ENCODE measurements at regions not wholly inside any gene's neighbourhood (a gene's known extent, or its start where the extent isn't known, plus 50 kb on each side); places are given as distances from the start of the nearest gene placed in this dataset.

DNA sequence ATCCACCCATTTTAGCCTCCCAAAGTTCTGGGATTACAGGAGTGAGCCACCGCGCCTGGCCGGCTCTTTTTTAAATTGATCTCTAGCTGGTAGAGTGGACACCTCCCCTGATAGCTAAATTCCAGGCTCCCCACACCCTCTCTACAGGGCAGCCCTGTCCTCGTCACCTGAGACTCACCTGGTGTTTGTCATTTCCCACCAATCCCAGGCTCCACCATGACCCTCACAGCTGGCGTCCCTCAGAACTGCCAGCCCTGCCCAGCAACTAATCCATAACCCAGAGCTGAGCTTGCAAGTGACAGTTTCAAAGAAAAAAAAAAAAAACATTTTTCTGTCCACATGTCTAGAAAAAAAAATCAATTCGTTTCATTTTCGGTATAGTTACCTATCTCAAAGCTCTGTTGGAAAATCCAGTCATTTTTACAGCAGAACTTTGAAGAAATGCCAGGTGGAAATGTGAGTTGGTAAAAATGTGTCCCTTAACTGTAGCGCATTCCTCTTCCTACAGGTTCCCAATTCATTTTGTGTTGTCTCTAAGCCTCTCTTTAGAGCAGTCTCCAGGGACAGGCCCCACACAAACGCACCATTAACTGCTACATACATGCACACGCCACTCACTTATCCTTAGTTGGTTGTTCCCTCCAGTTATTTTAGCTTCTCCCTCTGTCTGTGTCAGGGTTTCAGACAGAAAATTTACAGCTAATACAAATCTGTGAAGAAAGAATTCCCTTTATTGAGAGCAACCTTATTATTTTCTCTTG is 294.7 kb downstream of the FBXO15 start:
- DNase-seq (ENCODE audit: low read depth), result no peak

DNA sequence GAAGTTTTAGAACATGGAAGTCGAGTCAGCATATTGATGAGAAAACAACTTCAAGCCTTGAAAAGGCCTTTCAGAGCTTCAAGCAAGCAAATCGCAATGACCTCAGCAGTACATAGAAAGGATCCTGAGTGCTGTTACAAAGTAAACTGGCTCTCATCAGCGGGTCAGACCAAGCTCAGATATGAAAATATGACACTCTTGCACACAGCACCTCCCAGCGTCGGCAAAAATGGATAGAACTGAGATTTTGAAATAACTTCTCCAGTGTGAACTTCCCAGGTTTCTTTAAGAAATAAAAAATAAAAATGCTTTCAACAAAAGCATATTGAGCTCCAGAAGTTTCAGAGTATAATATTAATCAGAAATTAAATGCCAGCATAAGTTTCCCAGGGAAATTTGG is 296.9 kb downstream of the FBXO15 start:
- DNase-seq (ENCODE audit: low read depth), result no peak

DNA sequence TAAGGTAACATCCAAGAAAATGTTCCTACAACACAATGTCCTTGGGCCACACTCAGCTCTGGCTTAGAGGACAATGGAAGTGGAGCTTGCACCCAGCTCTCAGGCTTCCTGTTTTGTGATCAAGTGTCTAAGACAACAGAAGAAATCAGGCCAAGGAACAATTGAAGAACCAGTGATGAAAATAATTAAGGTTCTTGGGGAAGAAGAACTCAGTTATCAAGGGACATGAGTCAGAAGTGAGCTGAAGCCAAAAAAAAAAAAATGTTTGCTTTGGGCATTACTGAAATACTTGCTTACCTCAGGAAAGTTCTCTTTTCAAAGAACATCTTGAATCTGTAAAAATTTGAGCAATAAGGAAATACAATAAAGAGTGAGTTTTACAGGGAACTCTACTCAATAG is 299.0 kb downstream of the FBXO15 start:
- DNase-seq (ENCODE audit: low read depth), result peak; percentile 91

DNA sequence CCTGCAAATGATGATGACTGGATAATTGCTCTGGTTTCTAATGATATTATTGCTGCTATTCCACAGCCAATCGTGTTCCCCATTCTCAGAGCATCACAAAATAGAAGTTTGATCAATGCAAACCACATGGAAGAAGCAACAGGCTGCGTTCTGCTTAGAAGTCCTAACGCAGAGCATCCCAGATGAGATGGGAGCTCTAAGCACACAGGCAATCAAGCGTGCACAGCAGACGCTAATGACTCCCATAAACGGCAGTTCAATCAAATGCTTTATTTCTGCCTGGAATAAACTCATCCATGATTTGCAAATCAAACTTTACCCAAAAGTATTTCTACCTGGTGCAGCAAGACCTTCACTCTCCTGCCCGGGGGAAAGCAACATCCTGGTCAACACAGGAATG is 304.2 kb downstream of the FBXO15 start:
- DNase-seq (ENCODE audit: low read depth), result no peak

DNA sequence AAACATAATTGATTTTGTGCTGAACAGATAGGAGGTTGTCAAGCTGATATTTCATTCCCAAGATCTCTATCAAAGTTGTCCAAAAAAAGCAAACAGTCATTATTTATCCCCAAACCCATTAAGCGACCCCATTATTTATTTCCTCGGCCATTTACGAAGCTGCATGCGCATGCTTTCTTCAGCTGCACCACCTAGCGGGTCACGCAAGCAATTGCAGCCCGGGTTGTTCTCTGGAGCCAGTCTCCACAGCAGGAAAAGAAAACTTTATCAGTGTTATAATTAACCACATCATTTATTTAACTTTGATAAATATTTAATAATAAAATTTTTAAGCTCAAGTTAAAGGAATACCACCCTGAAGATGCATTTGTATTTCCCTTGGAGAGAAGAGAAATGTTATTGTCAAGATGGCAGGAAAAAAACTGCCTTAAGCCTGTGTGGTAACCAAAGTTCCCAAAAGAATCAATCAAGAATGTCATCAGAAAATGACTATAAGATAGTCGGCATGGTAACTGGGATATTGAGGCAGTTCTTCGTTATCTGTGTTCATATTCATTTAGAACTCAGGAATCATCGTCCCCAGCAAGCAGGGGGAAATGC is 304.7 kb downstream of the FBXO15 start:
- peak; percentile 58 for DNase-seq (ENCODE audit: low read depth)

DNA sequence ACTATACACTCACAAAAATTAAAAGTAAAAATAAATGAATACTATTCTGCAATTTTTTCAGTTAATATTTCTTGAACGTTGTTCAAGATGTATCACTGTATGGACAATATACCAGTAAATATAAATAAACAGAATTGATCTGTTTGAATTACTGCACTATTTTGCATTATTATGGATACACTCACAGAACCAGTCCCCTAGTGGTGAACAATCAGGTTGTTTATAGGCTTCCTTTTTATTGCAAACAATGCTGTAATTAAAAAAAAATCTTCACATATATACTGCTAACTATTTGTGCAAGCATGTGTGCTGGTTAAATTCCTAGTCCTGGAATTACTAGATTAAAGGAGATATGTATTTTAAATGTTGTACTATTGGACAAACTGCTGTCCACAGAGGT is 306.0 kb downstream of the FBXO15 start:
- DNase-seq (ENCODE audit: low read depth), result no peak

DNA sequence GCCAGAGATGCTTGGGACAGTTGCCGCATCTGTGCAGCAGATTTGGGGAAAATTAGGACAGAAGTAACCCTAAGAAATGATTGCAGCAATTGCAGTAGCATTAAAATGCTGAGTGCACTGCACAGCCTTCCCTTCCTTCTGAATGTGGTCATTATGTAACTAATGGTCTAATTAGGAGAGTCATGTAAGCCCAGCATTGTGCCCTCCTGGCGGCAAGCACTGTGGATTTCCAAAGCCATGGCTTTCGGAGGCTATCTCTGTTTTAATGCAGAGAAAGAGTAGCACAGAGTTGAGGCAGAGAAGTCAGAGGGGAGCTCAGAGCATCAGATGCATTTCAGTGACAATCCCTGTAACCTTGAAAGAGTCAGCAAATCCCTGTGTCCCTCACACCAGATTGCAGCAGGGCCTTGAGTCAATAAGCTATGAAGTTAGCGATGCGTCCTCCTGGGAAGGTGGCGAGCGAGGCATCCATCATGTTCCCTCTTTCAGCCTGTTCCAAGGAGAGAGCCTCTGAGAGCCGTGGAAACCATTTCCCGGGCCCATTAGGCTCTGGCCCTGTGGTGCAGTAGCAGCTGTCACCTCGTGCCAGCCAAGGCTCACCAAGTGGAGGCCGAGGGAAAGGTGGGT is 307.2 kb downstream of the FBXO15 start:
- no peak for DNase-seq (ENCODE audit: low read depth)

DNA sequence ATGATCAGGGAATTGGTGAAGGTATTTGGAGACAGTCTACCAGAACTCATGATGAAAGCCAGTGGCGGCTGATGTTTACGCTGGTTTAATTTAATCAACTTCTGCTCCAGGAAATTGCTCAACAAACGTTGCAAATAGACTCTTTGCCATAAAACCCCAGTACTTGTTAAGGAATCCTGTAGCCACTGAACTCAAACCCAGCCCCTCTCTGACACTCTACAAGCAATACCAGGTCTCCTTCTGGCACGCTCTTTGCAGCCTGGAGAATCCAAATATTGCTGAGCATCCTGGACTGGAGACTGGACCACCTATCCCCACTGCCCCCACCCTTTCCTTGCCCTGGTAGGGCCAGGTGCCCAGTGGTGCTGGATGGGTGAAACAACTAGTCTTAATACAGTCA is 308.2 kb downstream of the FBXO15 start:
- no peak for DNase-seq (ENCODE audit: low read depth)

DNA sequence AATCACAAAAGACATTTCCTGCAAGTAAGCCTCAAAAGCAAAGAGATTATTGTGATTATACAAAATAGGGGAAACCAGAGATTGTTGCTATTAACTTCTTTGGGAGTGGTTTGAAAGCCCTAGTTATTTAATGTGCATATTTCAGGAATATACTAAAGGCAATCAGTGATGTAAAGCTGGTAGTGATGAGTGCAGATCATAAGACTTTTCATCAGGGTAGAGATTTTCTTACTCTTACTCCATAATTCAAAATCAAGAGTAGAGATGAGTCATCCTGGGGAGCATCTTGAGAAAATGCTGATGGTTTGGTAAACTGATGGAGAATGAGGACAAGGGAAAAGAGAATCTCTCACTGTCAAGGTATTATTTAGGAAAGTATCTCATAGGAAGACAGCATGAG is 309.5 kb downstream of the FBXO15 start:
- no peak for DNase-seq (ENCODE audit: low read depth)

DNA sequence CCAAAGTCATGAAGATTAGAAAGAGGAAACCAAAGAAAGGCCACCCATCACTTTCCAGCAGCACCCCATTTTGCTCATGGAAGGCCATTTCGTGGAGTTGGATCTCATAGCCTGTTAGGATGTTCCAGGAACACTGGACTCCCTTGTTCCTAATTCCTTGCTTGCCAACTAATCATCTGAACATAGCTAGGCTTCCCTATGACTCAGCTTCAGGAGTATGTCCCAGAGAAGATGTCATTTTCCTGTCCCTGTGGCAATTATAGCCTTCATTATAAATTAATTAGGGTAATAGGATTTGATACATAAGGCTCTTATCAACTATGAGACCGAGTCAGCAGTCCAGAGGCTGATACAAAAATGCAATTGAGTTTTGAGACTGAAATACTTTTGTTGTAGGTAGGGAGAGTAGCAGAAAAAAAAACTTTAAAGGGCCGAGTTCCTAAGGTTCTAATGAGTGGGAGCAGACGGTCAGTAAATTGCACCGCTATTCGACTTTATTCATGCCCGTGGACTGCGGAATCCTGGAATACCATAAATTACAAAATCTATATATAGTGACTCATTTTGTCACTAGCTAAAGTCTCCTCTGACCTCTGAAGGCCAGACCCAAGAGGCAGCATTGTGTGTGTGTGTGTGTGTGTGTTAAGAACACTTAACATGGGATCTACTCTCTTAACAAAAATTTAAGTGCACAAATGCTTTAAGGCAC is 311.8 kb downstream of the FBXO15 start:
- peak; percentile 72 for DNase-seq (ENCODE audit: low read depth)

DNA sequence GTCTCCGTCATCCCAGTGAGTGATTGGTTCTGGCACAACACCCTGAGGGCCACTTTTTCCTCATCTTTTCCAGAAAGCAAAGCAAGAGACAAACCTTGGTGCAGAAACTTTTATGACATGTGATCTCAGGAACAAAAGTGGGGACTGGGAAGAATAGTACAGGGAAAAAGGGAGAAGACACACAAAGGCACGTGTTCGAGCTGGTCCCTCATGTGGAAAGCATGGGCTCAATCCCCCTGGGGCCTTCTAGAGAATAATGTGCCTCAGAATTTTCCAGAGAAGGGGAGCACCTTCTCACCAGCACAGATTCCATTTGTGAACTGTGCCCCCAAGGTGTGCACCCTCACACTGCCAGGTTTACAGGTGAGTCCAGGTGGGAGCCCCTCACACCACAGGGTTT is 312.6 kb downstream of the FBXO15 start:
- no peak for DNase-seq (ENCODE audit: low read depth)

DNA sequence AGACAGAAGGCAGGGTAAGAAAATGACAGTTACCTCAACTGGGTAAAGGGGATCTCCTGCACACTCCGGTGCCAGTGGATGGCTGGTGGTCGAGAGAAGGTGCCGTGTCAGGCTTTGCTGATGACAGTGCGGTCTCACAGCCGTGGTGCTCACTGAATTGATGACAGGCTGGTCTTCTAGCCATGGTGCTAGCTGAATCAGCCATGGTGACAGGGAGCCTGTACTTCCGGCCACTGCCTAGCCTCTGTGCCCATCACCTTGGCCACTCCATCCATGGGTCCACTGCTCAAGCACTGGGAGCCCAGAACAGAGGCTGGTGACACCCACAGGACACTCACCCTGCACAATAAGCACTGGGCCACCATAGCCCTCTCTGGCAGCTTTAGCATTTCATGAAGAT is 315.9 kb downstream of the FBXO15 start:
- no peak for DNase-seq (ENCODE audit: low read depth)

DNA sequence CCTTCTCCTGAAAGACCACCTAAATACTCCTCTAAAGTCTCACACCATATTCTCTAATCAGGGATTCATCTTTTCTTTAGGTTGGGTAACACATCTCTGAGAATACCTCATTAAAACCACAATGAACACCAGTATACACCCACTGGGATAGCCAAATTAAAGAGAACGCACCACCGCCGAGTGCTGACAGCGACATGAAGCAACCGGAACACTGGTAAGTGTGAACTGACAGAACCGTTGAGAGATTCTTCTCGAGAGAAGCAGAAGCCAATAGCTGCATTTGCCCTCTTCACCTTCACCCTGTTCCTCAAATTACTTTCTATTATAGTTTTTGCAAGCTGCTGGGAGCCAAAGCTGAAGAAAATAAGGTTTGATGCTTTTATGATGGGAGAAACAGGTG is 318.5 kb downstream of the FBXO15 start:
- no peak for DNase-seq (ENCODE audit: low read depth)

DNA sequence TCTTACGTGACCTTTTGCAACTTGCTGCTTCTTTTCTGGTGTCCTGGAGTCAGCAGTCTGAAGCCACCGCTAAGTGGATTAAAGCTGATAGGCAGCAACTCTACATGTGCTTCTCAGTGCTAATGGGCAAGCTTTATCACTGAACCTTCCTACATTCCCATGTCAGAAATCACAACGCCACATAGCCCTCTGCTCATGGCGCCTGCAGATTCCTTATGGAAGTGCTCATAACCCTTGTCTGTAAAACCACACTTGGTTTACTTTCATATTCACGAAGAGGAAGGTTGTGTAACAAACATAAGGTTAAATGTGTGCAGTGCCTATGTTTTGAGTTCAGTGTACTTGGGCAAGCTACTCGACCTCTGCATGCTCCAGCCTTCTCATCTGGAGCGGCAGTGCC is 319.8 kb downstream of the FBXO15 start:
- DNase-seq (ENCODE audit: low read depth), result peak; percentile 13

DNA sequence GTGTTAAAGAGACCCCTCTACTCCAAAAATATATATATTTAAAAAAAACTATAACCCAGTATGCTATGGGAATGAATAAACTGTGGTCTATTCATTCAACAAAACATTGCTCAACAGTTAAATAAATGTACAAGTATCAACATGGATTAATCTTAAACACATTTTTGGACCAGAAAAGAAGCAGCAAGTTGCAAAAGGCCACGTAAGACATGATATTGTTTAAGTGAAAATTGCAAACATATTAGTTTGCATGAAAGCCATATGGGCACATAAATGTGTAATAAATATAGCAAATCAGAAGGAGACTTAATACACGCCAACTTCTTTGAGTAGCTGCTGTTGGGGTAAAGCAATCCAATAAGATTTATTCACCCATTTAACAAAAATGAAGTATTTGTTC is 321.5 kb downstream of the FBXO15 start:
- no peak for DNase-seq (ENCODE audit: low read depth)

DNA sequence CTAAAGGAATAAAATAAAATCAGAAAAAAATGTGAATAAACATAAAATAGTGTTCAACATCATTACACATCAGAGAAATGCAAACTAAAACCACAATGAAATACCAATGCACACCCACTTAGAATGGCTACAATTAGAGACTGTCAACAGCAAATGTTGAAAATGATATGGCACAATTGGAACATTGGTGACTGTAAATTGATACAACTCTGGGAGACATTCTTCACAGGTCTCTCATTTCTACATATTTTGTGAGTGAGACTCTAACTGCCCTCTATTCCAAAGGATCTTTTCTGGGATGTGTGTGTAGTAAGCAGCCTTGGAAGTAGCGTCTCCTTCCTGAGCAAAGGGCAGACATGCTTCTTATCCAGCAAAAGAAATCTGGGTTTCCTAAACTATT is 323.0 kb downstream of the FBXO15 start:
- DNase-seq (ENCODE audit: low read depth), result peak; percentile 66

DNA sequence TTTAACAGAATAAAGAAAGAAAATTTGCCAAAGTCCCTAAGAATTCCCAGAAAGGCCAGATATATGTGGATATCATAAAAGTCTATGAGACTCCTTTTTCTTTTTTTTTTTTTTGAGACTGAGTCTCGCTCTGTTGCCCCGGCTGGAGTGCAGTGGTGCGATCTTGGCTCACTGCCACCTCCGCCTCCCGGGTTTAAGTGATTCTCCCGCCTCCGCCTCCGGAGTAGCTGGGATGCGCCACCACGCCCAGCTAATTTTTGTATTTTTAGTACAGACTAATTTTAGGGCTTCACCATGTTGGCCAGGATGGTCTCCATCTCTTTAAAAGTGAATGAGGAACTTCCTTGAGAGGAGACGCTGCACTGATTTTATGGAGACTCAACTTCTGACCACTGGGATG is 335.2 kb downstream of the FBXO15 start:
- DNase-seq (ENCODE audit: low read depth), result no peak

DNA sequence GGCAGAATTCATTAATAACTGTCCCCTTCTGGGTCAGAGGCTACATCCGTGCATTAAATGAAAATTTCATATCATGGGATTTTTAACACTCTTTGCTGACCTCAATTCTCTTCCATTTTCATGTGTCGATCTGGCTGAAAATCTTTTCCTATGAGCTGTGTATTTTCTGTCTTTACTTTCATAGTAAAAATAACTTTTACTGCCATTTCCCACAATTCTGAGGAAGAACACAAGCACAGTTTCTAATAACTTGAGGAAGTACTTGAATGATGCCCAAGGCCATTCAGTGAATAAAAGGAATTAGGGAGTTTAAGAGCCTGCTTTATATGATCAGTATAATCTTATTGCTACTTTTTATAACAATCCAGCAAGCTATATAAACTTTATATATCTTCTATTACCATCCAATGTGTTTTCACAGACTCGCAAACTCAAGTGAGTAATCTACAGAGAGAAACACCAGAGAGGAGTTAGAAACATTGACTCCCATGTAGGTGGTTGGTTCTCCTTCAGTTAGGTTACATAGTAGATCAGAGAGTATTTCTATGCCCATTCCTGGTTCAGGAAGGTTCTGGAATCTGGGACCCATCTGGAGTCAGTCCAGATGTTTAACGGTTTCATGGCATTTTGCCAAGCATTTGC is 340.0 kb downstream of the FBXO15 start:
- DNase-seq (ENCODE audit: low read depth), result no peak

DNA sequence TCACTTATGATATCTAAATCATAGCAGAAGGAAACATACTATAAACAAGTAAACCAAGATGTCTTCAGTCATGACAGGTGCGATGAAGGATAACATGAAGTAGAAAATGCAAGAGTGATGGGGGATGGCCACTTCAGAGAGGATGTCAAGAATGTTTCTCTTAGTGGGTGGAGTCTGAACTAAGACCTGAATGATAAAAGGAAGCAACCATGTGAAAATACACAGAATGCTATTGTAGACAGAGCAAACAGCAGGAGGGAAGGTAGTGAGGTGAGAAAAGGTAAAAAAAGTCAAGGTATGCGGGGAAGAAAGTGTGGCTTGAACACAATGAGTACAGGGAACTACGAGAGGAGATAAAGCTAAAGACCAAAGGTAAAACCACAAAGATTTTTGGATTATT is 341.6 kb downstream of the FBXO15 start:
- DNase-seq (ENCODE audit: low read depth), result no peak

DNA sequence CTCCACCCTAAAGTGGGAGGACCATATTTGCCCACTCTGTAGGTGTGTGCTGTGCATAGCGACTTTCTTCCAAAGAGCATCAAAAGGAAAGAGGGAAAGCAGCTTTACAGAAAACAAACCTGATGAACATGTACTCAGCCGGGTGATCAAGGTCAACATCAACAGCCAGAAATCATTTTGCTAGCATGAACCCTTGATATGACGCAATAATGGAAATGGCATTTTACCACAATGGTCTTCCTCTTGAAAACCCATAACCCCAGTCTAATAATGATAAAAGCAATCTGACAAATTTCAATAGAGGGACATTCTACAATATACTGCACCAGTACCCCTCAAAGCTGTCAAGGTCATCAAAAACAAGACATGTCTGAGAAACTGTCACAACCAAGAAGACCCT is 350.2 kb downstream of the FBXO15 start:
- DNase-seq (ENCODE audit: low read depth), result no peak

DNA sequence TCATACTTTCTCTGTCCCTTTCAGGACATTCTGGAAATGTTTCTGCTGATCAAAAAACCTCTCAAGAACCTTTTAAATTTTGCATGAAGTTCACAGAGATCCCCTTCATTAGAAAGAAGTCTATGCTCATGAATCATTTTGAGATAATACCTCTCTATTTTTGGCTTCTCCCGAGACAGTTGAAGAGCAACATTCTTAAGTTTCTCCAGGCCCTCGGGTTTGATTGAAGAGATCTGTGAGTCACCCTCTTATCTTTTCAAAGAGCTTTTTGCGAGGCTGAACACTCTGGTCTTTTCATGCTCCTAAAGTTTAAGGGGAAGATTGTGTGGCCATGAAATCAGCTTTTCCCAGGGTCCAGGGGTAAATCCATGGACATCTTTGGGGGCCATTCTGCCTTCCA is 354.2 kb downstream of the FBXO15 start:
- DNase-seq (ENCODE audit: low read depth), result peak; percentile 86

DNA sequence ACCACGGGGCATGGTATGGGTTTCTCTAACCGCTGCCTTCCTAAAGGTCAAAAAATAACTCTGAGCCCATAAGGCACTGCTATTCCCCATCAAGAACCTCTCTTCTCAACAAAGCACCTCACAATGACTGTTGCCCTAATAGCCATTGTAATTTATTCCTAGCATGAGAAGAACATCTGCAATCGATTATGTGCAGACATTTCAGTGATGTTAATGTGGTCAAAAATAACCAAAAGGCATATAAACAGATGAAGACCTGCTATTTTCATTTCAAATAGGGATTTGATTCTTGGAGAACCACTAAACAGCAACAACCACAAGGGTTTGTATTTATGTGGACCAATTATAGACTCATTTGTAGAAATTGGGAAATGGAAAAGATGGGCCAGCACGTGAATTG is 356.6 kb downstream of the FBXO15 start:
- peak; percentile 79 for DNase-seq (ENCODE audit: low read depth)

DNA sequence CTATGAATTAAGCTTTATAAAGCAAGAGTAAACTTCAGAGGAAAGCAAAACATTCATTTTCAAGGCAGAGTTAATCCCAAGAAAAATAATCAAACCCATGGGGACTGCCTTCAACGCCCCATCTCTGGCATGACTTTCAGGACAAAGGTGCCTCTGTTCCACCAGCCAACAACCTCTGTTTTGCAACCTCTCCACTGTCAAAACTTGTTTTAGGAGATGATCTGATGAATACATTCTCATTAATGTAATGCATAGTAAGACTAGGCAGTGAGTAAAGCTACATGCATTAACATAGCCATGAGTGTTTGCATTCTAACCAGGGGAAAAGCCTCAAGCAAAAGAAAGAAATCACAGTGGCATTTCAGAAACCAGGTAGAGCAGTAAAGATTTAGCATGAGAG is 357.0 kb downstream of the FBXO15 start:
- no peak for DNase-seq (ENCODE audit: low read depth)

Measured in EH (cell line).